ES-I3 (cell line): ENCODE measurements at regions not wholly inside any gene's neighbourhood (a gene's known extent, or its start where the extent isn't known, plus 50 kb on each side); places are given as distances from the start of the nearest gene placed in this dataset.

Experiments
- H3K36me3 ChIP-seq: 2 replicates; pipeline ENCODE4 v1.6.1; 2013; ENCODE audit warnings: mild to moderate bottlenecking, low read length, control low read depth, moderate library complexity; ENCODE audit not compliant: insufficient read depth
- H3K4me1 ChIP-seq: 2 replicates; pipeline ENCODE4 v1.6.1; 2013; ENCODE audit warnings: mild to moderate bottlenecking, control low read depth, low read length; ENCODE audit not compliant: insufficient read depth
- H3K9ac ChIP-seq: 2 replicates; pipeline ENCODE4 v1.6.1; 2013; ENCODE audit warnings: low read depth, mild to moderate bottlenecking, low read length, moderate library complexity
- H3K9me3 ChIP-seq: 2 replicates; pipeline ENCODE4 v1.6.1; 2013; ENCODE audit warnings: mild to moderate bottlenecking, low read length, moderate library complexity; ENCODE audit not compliant: control insufficient read depth, insufficient read depth

- H3K36me3 ChIP-seq = no peaks in the 10 kb centered on the region
- H3K9me3 ChIP-seq = no peaks in the 10 kb centered on the region
- no peak overlapping the region for H3K9ac ChIP-seq
- H3K4me1 ChIP-seq = no peaks in the 10 kb centered on the region
Measured at GRCh38 chr11:110791621-110792020, 79.4 kb upstream of the ARHGAP20 start.

GRCh38 chr11:110787680-110788079 lies 75.4 kb upstream of the ARHGAP20 start:
- Histone ChIP-seq H3K4me1 (no peaks in the 10 kb centered on the region), H3K36me3 (no peaks in the 10 kb centered on the region), H3K9me3 (no peaks in the 10 kb centered on the region), H3K9ac (no peak overlapping the region)

GRCh38 chr11:110786226-110786902 lies 74.1 kb upstream of the ARHGAP20 start:
- Histone ChIP-seq H3K36me3 (no peaks in the 10 kb centered on the region), H3K9ac (no peak overlapping the region), H3K4me1 (no peaks in the 10 kb centered on the region), H3K9me3 (no peaks in the 10 kb centered on the region)

GRCh38 chr11:110785398-110785797 lies 73.2 kb upstream of the ARHGAP20 start:
- Histone ChIP-seq H3K4me1 (no peaks in the 10 kb centered on the region), H3K9me3 (no peaks in the 10 kb centered on the region), H3K9ac (no peak overlapping the region), H3K36me3 (no peaks in the 10 kb centered on the region)

GRCh38 chr11:110782616-110783015 lies 70.4 kb upstream of the ARHGAP20 start:
- Histone ChIP-seq H3K36me3 (no peaks in the 10 kb centered on the region), H3K4me1 (no peaks in the 10 kb centered on the region), H3K9me3 (no peaks in the 10 kb centered on the region; the same call in 1 of the 2 replicates), H3K9ac (no peak overlapping the region)

GRCh38 chr11:110779108-110779507 lies 66.9 kb upstream of the ARHGAP20 start:
- Histone ChIP-seq H3K9ac (no peak overlapping the region), H3K4me1 (no peaks in the 10 kb centered on the region), H3K9me3 (no peaks in the 10 kb centered on the region; the same call in 1 of the 2 replicates), H3K36me3 (no peaks in the 10 kb centered on the region)

- Histone ChIP-seq H3K4me1 (no peaks in the 10 kb centered on the region), H3K9me3 (no peaks in the 10 kb centered on the region; the same call in 1 of the 2 replicates), H3K36me3 (no peaks in the 10 kb centered on the region), H3K9ac (no peak overlapping the region)
Measured at GRCh38 chr11:110778343-110778742, 66.1 kb upstream of the ARHGAP20 start.

GRCh38 chr11:110777775-110778174 lies 65.5 kb upstream of the ARHGAP20 start:
- no peaks in the 10 kb centered on the region; the same call in 1 of the 2 replicates for H3K9me3 ChIP-seq
- no peaks in the 10 kb centered on the region for H3K36me3 ChIP-seq
- H3K9ac ChIP-seq = no peak overlapping the region
- H3K4me1 ChIP-seq = no peaks in the 10 kb centered on the region

GRCh38 chr11:110776081-110776480 lies 63.8 kb upstream of the ARHGAP20 start:
- H3K9ac ChIP-seq = no peak overlapping the region
- no peaks in the 10 kb centered on the region for H3K36me3 ChIP-seq
- H3K9me3 ChIP-seq = no peaks in the 10 kb centered on the region; the same call in 1 of the 2 replicates
- no peaks in the 10 kb centered on the region for H3K4me1 ChIP-seq

- Histone ChIP-seq H3K36me3 (no peaks in the 10 kb centered on the region), H3K9ac (no peak overlapping the region), H3K4me1 (no peaks in the 10 kb centered on the region), H3K9me3 (no peaks in the 10 kb centered on the region; the same call in 1 of the 2 replicates)
Measured at GRCh38 chr11:110774138-110775014, 62.1 kb upstream of the ARHGAP20 start.

- Histone ChIP-seq H3K9ac (no peak overlapping the region), H3K36me3 (no peaks in the 10 kb centered on the region), H3K4me1 (no peaks in the 10 kb centered on the region), H3K9me3 (no peaks in the 10 kb centered on the region)
Measured at GRCh38 chr11:110773442-110773841, 61.2 kb upstream of the ARHGAP20 start.

GRCh38 chr11:110772863-110773262 lies 60.6 kb upstream of the ARHGAP20 start:
- H3K9me3 ChIP-seq = no peaks in the 10 kb centered on the region
- H3K9ac ChIP-seq = no peak overlapping the region
- no peaks in the 10 kb centered on the region for H3K36me3 ChIP-seq
- H3K4me1 ChIP-seq = no peaks in the 10 kb centered on the region

GRCh38 chr11:110766316-110766715 lies 54.1 kb upstream of the ARHGAP20 start:
- Histone ChIP-seq H3K9ac (no peak overlapping the region), H3K4me1 (peaks cover 6% of the 10 kb centered on the region; the same call in 1 of the 2 replicates), H3K9me3 (no peaks in the 10 kb centered on the region), H3K36me3 (no peaks in the 10 kb centered on the region)

- Histone ChIP-seq H3K4me1 (peaks cover 6% of the 10 kb centered on the region; the same call in 1 of the 2 replicates), H3K9me3 (no peaks in the 10 kb centered on the region), H3K9ac (no peak overlapping the region), H3K36me3 (no peaks in the 10 kb centered on the region)
Measured at GRCh38 chr11:110764485-110764884, 52.2 kb upstream of the ARHGAP20 start.
